Mesenchymal stem cell (in vitro differentiated cells and primary cell): ENCODE measurements at regions not wholly inside any gene's neighbourhood (a gene's known extent, or its start where the extent isn't known, plus 50 kb on each side); places are given as distances from the start of the nearest gene placed in this dataset.

Source experiments
- DNase-seq: peaks from one replicate; pipeline ENCODE4 v3.0.0-alpha.2; 2013
- H2AFZ ChIP-seq: one replicate; pipeline ENCODE4 v1.6.1; 2013; ENCODE audit warnings: low read depth, mild to moderate bottlenecking, control low read depth, inconsistent platforms, low read length, moderate library complexity
- H2AK5ac ChIP-seq: 2 replicates; pipeline ENCODE4 v1.6.1; 2013; ENCODE audit warnings: low read length, moderate library complexity, mild to moderate bottlenecking, inconsistent platforms; ENCODE audit not compliant: severe bottlenecking
- H2BK120ac ChIP-seq: one replicate; pipeline ENCODE4 v1.6.1; 2013; ENCODE audit warnings: low read depth, mild to moderate bottlenecking, inconsistent platforms, low read length, moderate library complexity
- H2BK12ac ChIP-seq, 2 experiments: one replicate each; pipeline ENCODE4 v1.6.1; 2013; ENCODE audit warnings: inconsistent platforms in 2 of 2, low read length in 2 of 2, mild to moderate bottlenecking in 2 of 2, moderate library complexity in 2 of 2, control low read depth in 1 of 2
- H2BK15ac ChIP-seq: one replicate; pipeline ENCODE4 v1.6.1; 2013; ENCODE audit warnings: mild to moderate bottlenecking, low read depth, inconsistent platforms; ENCODE audit not compliant: poor library complexity, severe bottlenecking
- H2BK5ac ChIP-seq: 2 replicates; pipeline ENCODE4 v1.6.1; 2013; ENCODE audit warnings: low read depth, mild to moderate bottlenecking, low read length, control low read depth, inconsistent platforms; ENCODE audit not compliant: poor library complexity, severe bottlenecking
- H3K14ac ChIP-seq, 2 experiments: one replicate each; pipeline ENCODE4 v1.6.1; 2013; ENCODE audit warnings: inconsistent platforms in 2 of 2, low read length in 2 of 2, control low read depth in 1 of 2, mild to moderate bottlenecking in 1 of 2, moderate library complexity in 1 of 2
- H3K18ac ChIP-seq, 2 experiments: one replicate each; pipeline ENCODE4 v1.6.1; 2013; ENCODE audit warnings: inconsistent platforms in 2 of 2, low read length in 2 of 2, control low read depth in 1 of 2, low read depth in 1 of 2, mild to moderate bottlenecking in 1 of 2
- H3K23ac ChIP-seq, 2 experiments: one replicate each; pipeline ENCODE4 v1.6.1; 2013; ENCODE audit warnings: inconsistent platforms in 2 of 2, low read length in 2 of 2, mild to moderate bottlenecking in 2 of 2, moderate library complexity in 2 of 2, control low read depth in 1 of 2
- H3K27ac ChIP-seq: 2 replicates; pipeline ENCODE4 v1.5.1; 2013; ENCODE audit warnings: mild to moderate bottlenecking, moderate library complexity, low read length, control low read depth, inconsistent platforms; ENCODE audit not compliant: poor library complexity, severe bottlenecking
- H3K27me3 ChIP-seq, 2 experiments: 2 replicates each; pipeline versions ENCODE4 v1.6.1 to v1.7.0; 2013; ENCODE audit warnings: low read length in 2 of 2, mild to moderate bottlenecking in 2 of 2, moderate library complexity in 2 of 2, control low read depth in 1 of 2, inconsistent platforms in 1 of 2; ENCODE audit not compliant: control insufficient read depth in 1 of 2, insufficient read depth in 1 of 2
- H3K36me3 ChIP-seq, 2 experiments: 2 replicates each; pipeline versions ENCODE4 v1.6.1 to v1.7.0; 2013; ENCODE audit warnings: low read length in 2 of 2, control low read depth in 1 of 2, inconsistent platforms in 1 of 2, low read depth in 1 of 2, mild to moderate bottlenecking in 1 of 2; ENCODE audit not compliant: insufficient read depth in 2 of 2, control insufficient read depth in 1 of 2
- H3K4ac ChIP-seq, 2 experiments: one replicate each; pipeline ENCODE4 v1.6.1; 2013; ENCODE audit warnings: inconsistent platforms in 2 of 2, low read length in 2 of 2, mild to moderate bottlenecking in 2 of 2, moderate library complexity in 2 of 2, control low read depth in 1 of 2, low read depth in 1 of 2
- H3K4me1 ChIP-seq: 2 replicates; pipeline ENCODE4 v1.6.1; 2013; ENCODE audit warnings: low read depth, low read length, control low read depth; ENCODE audit not compliant: control insufficient read depth, insufficient read depth
- H3K4me2 ChIP-seq: 2 replicates; pipeline ENCODE4 v1.6.1; 2013; ENCODE audit warnings: low read length, mild to moderate bottlenecking, inconsistent platforms; ENCODE audit not compliant: poor library complexity, severe bottlenecking
- H3K4me3 ChIP-seq, 2 experiments: 2 replicates each; pipeline versions ENCODE4 v1.5.1 to v1.7.0; 2013; ENCODE audit warnings: low read length in 2 of 2, mild to moderate bottlenecking in 2 of 2, control low read depth in 1 of 2, low read depth in 1 of 2; ENCODE audit not compliant: insufficient read depth in 1 of 2
- H3K79me1 ChIP-seq: replicated peaks from 2 replicates; pipeline ENCODE4 v1.6.1; 2013; ENCODE audit warnings: mild to moderate bottlenecking, control low read depth, low read length, inconsistent platforms; ENCODE audit not compliant: poor library complexity, severe bottlenecking
- H3K9ac ChIP-seq: 2 replicates; pipeline ENCODE4 v1.7.0; 2013; ENCODE audit warnings: mild to moderate bottlenecking, low read length, moderate library complexity
- H3K9me3 ChIP-seq: 2 replicates; pipeline ENCODE4 v1.7.0; 2013; ENCODE audit warnings: mild to moderate bottlenecking, low read length; ENCODE audit not compliant: control insufficient read depth
- H4K8ac ChIP-seq: one replicate; pipeline ENCODE4 v1.6.1; 2013; ENCODE audit warnings: inconsistent platforms, mild to moderate bottlenecking, low read length, moderate library complexity
- H4K91ac ChIP-seq: one replicate; pipeline ENCODE4 v1.6.1; 2013; ENCODE audit warnings: mild to moderate bottlenecking, low read length, inconsistent platforms
- WGBS: methylation state at CpG from one replicate; pipeline ENCODE4 v1.1.7; 2013; ENCODE audit warnings: mixed read lengths; 5-methylcytosine and 5-hydroxymethylcytosine counted together

DNA sequence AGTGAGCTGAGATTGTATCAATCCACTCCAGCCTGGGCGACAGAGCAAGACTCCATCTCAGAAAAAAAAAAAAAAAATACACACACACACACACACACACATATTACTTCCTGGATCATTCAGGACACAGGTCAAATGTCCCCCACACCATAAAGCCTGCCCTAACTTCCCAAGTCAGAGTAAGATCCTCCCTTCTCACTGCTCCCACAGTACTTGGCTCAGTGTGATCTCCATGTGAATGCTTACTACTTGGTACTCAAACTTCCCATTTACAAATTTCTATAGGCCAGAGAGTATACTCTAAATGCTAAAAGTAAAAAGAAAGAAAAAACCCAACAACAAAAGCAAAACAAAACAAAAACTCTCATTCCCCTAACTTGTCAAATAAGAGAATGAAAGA is 386.8 kb downstream of the SLITRK6 start:
- Histone ChIP-seq H3K27me3 (no peaks in the 10 kb centered on the region), H3K79me1 (no peaks in the 10 kb centered on the region), H3K9me3 (no peaks in the 10 kb centered on the region), H3K4ac (no peak overlapping the region), H2BK12ac (no peak overlapping the region), H3K14ac (no peak overlapping the region), H2AFZ (no peak overlapping the region), H3K4me2 (no peak overlapping the region), H3K23ac (no peak overlapping the region), H3K27ac (no peak overlapping the region), H3K4me1 (no peaks in the 10 kb centered on the region), H4K91ac (no peak overlapping the region), H2BK15ac (no peak overlapping the region), H3K18ac (no peak overlapping the region), H2BK5ac (no peak overlapping the region), H4K8ac (no peak overlapping the region), H3K36me3 (no peaks in the 10 kb centered on the region), H3K9ac (no peak overlapping the region), H3K4me3 (no peak overlapping the region), H2BK120ac (no peak overlapping the region), H2AK5ac (no peak overlapping the region)
- DNase-seq: no peak
- WGBS: 92% methylated on average over 1 of the region's 1 CpG

DNA sequence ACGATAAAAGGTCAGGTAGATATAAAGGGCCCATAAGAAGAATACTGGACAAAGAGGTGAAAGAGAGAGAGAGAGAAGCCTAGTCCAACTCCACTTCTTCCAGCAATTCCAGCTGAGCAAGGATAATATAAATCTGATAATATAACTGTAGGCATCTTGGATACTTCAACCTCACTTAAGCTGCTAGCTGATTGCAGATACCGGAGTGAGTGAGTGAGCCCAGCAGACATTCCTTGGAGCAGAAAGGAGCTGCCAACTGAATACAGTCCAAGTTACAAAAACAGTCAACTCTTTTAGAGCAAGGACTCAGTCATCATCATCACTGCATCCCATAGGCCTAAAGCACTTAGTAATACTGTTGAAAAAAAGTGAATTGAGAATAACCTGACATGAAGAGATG is 387.6 kb downstream of the SLITRK6 start:
- no peak overlapping the region for H2BK120ac ChIP-seq
- H3K4me3 ChIP-seq: no peak overlapping the region
- no peaks in the 10 kb centered on the region for H3K79me1 ChIP-seq
- H3K9ac ChIP-seq: no peak overlapping the region
- no peak overlapping the region for H3K27ac ChIP-seq
- no peaks in the 10 kb centered on the region for H3K36me3 ChIP-seq
- H3K18ac ChIP-seq: no peak overlapping the region
- 93% methylated on average over 2 of the region's 2 CpGs for WGBS
- no peak overlapping the region for H4K8ac ChIP-seq
- H2AFZ ChIP-seq: no peak overlapping the region
- no peak overlapping the region for H3K23ac ChIP-seq
- H2BK15ac ChIP-seq: no peak overlapping the region
- no peak overlapping the region for H3K14ac ChIP-seq
- no peak overlapping the region for H3K4ac ChIP-seq
- no peak overlapping the region for H2BK5ac ChIP-seq
- no peak overlapping the region for H3K4me2 ChIP-seq
- H3K9me3 ChIP-seq: no peaks in the 10 kb centered on the region
- no peak overlapping the region for H4K91ac ChIP-seq
- H3K4me1 ChIP-seq: no peaks in the 10 kb centered on the region
- no peak overlapping the region for H2BK12ac ChIP-seq
- no peak overlapping the region for H2AK5ac ChIP-seq
- no peak for DNase-seq
- H3K27me3 ChIP-seq: no peaks in the 10 kb centered on the region

DNA sequence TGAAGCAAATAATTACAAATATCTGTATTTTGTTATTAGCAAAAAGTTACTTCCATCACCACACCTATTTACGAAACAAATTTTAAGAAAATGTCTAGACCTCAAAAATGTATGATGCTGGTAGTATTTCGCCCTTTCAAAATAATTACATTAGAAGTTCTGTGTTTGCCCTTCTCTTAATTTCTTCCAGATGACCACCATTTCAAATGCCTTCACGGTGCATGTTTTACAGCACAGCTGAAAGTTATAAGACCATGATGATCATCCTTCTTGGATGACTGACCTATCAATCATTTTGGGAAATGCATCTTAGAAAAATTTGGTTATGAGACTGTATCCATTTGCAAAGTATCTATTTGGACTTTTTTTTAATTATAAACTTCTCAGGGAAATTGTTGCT is 390.8 kb downstream of the SLITRK6 start:
- Histone ChIP-seq H3K27ac (no peak overlapping the region), H3K9ac (no peak overlapping the region), H4K91ac (no peak overlapping the region), H3K14ac (no peak overlapping the region), H3K23ac (no peak overlapping the region), H2BK120ac (no peak overlapping the region), H3K4me2 (no peak overlapping the region), H3K4ac (no peak overlapping the region), H4K8ac (no peak overlapping the region), H2BK15ac (no peak overlapping the region), H3K79me1 (no peaks in the 10 kb centered on the region), H2BK12ac (no peak overlapping the region), H3K4me1 (no peaks in the 10 kb centered on the region), H2AFZ (no peak overlapping the region), H3K18ac (no peak overlapping the region), H3K9me3 (no peaks in the 10 kb centered on the region), H2BK5ac (no peak overlapping the region), H3K27me3 (no peaks in the 10 kb centered on the region), H3K4me3 (no peak overlapping the region), H2AK5ac (no peak overlapping the region), H3K36me3 (no peaks in the 10 kb centered on the region)
- 97% methylated on average over 3 of the region's 3 CpGs for WGBS
- no peak for DNase-seq

DNA sequence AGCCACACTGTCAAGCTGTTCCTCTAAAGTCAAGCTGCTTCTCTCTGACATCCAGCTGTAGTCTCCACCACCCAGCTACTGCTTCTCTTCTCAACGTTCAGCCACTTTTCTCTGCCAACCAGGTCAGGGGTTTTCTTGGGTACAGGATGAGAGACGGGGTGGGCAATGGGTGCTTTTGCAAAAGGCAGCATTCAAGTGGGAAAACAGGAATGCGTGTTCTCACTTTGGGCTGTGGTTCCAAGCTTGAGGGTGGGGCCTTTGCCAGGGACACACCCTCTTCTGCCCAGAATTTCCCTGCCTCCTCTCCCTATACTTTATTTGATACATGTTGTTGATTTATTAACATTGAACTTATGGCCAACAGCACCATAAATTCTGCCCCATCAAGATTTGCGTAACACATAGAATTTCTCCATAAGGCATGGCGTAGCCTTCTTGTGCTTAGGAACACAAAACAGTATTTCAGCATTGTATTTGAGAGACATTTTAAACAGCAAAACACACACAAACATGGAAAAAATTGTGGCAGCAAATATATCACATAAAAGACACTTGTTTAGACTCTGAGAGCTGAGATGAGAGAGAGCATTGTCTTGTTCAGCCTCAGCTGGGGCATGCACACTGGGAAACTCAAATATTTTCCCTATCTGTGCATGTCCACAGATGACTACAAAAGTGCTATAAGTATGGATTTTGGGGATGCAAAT is 392.8 kb downstream of the SLITRK6 start:
- H4K8ac ChIP-seq: no peak overlapping the region

More for the DNA sequence above, 392.8 kb downstream of the SLITRK6 start:
- H3K18ac ChIP-seq: no peak overlapping the region
- no peaks in the 10 kb centered on the region for H3K36me3 ChIP-seq
- no peak overlapping the region for H2AFZ ChIP-seq
- no peak overlapping the region for H3K23ac ChIP-seq
- no peak overlapping the region for H3K14ac ChIP-seq
- no peak overlapping the region for H2AK5ac ChIP-seq
- no peak overlapping the region for H2BK12ac ChIP-seq
- no peak overlapping the region for H3K4me3 ChIP-seq
- no peak for DNase-seq
- H3K79me1 ChIP-seq: no peaks in the 10 kb centered on the region
- no peak overlapping the region for H4K91ac ChIP-seq
- no peak overlapping the region for H2BK15ac ChIP-seq
- H2BK5ac ChIP-seq: no peak overlapping the region
- WGBS: 100% methylated on average over 2 of the region's 5 CpGs
- H3K9ac ChIP-seq: no peak overlapping the region
- H3K9me3 ChIP-seq: no peaks in the 10 kb centered on the region
- no peak overlapping the region for H3K4ac ChIP-seq
- H2BK120ac ChIP-seq: no peak overlapping the region
- H3K27me3 ChIP-seq: no peaks in the 10 kb centered on the region
- no peak overlapping the region for H3K27ac ChIP-seq
- no peak overlapping the region for H3K4me2 ChIP-seq
- H3K4me1 ChIP-seq: no peaks in the 10 kb centered on the region
